Glutamatergic neuron (in vitro differentiated cells): ENCODE measurements at regions not wholly inside any gene's neighbourhood (a gene's known extent, or its start where the extent isn't known, plus 50 kb on each side); places are given as distances from the start of the nearest gene placed in this dataset.

ENCODE experiments used
- microRNA-seq: library from miRNA; unstranded; fragments of <30 nt; microRNA quantifications from one replicate; pipeline ENCODE4, GENCODE V29; 2020; ENCODE audit not compliant: unreplicated experiment

Small RNA genes in the stretch of these regions (microRNA-seq; reads per million reads assigned to microRNA genes)
- 4,342 reads per million, percentile 96 among the genes with 10 or more reads in this experiment for gene MIR30A
- 88.8 reads per million, percentile 72 among the genes with 10 or more reads in this experiment for gene MIR30C2
